ENCODE measurements at regions not wholly inside any gene's neighbourhood (a gene's known extent, or its start where the extent isn't known, plus 50 kb on each side); places are given as distances from the start of the nearest gene placed in this dataset.

- H3K4me3 Mint-ChIP-seq = no peak overlapping the region
- H3K27me3 Mint-ChIP-seq = no peaks in the 10 kb centered on the region
- peaks cover 4 to 12% of the 10 kb centered on the region in 2 donors for H3K9me3 Mint-ChIP-seq
- no peak for DNase-seq
- no peaks in the 10 kb centered on the region for H3K36me3 Mint-ChIP-seq
- H3K4me1 Mint-ChIP-seq = peaks cover 19 to 31% of the 10 kb centered on the region in 2 donors
- ATAC-seq (replicated peaks) = no peak
- H3K27ac Mint-ChIP-seq = peak overlapping the region; percentile 37
Observed at GRCh38 chr1:87810166-87810565, 481.5 kb downstream of the LMO4 start.

- H3K9me3 Mint-ChIP-seq = peaks cover 4 to 12% of the 10 kb centered on the region in 2 donors
- no peak overlapping the region for H3K4me3 Mint-ChIP-seq
- peak overlapping the region; percentile 31 for H3K27ac Mint-ChIP-seq
- DNase-seq (no peak), ATAC-seq (replicated peaks) (peak; percentile 95)
- peaks cover 20 to 37% of the 10 kb centered on the region in 2 donors for H3K4me1 Mint-ChIP-seq
- H3K27me3 Mint-ChIP-seq = no peaks in the 10 kb centered on the region
- H3K36me3 Mint-ChIP-seq = no peaks in the 10 kb centered on the region
Observed at GRCh38 chr1:87812871-87813577, 484.3 kb downstream of the LMO4 start.

GRCh38 chr1:87814573-87814972 is 485.9 kb downstream of the LMO4 start:
- DNase-seq (no peak), ATAC-seq (replicated peaks) (no peak)
- no peaks in the 10 kb centered on the region for H3K27me3 Mint-ChIP-seq

GRCh38 chr1:87816646-87817045 is 488.0 kb downstream of the LMO4 start:
- Mint-ChIP-seq H3K4me3 (no peak overlapping the region), H3K27me3 (no peaks in the 10 kb centered on the region), H3K27ac (no peak overlapping the region), H3K9me3 (peaks cover 0 to 4% of the 10 kb centered on the region in 2 donors), H3K4me1 (peaks cover 19 to 31% of the 10 kb centered on the region in 2 donors), H3K36me3 (no peaks in the 10 kb centered on the region)
- no peak for DNase-seq
- ATAC-seq (replicated peaks) = no peak

More at GRCh38 chr1:87814573-87814972, 485.9 kb downstream of the LMO4 start:
- Mint-ChIP-seq H3K4me3 (no peak overlapping the region), H3K4me1 (peaks cover 20 to 37% of the 10 kb centered on the region in 2 donors), H3K27ac (no peak overlapping the region), H3K9me3 (peaks cover 0 to 8% of the 10 kb centered on the region in 2 donors), H3K36me3 (no peaks in the 10 kb centered on the region)

GRCh38 chr1:87820668-87821334 is 492.1 kb downstream of the LMO4 start:
- ATAC-seq (replicated peaks) (no peak), DNase-seq (no peak)
- peaks cover 0 to 1% of the 10 kb centered on the region in 2 donors for H3K4me1 Mint-ChIP-seq
- no peaks in the 10 kb centered on the region for H3K27me3 Mint-ChIP-seq
- H3K36me3 Mint-ChIP-seq = no peaks in the 10 kb centered on the region
- H3K27ac Mint-ChIP-seq = no peak overlapping the region
- peaks cover 0 to 2% of the 10 kb centered on the region in 2 donors for H3K9me3 Mint-ChIP-seq
- no peak overlapping the region for H3K4me3 Mint-ChIP-seq

- no peak overlapping the region for H3K4me3 Mint-ChIP-seq
- H3K27me3 Mint-ChIP-seq = no peaks in the 10 kb centered on the region
- peaks cover 2 to 4% of the 10 kb centered on the region in 2 donors for H3K4me1 Mint-ChIP-seq
- ATAC-seq (replicated peaks) (no peak), DNase-seq (no peak)
- H3K36me3 Mint-ChIP-seq = peaks cover 1 to 2% of the 10 kb centered on the region in 2 donors
- H3K27ac Mint-ChIP-seq = no peak overlapping the region
- peaks cover 3 to 4% of the 10 kb centered on the region in 2 donors for H3K9me3 Mint-ChIP-seq
Observed at GRCh38 chr1:87821335-87821697, 492.6 kb downstream of the LMO4 start.

- H3K27me3 Mint-ChIP-seq = no peaks in the 10 kb centered on the region
- DNase-seq (peak; percentile 59), ATAC-seq (replicated peaks) (peak; percentile 97)
Observed at GRCh38 chr1:87826681-87827251, 498.1 kb downstream of the LMO4 start.

GRCh38 chr1:87829360-87829759 is 500.7 kb downstream of the LMO4 start:
- peaks cover 7% of the 10 kb centered on the region in 2 donors for H3K9me3 Mint-ChIP-seq
- H3K27ac Mint-ChIP-seq = no peak overlapping the region
- H3K4me1 Mint-ChIP-seq = peaks cover 23 to 35% of the 10 kb centered on the region in 2 donors
- H3K36me3 Mint-ChIP-seq = peaks cover 6% of the 10 kb centered on the region in 2 donors
- no peaks in the 10 kb centered on the region for H3K27me3 Mint-ChIP-seq
- DNase-seq = no peak
- no peak for ATAC-seq (replicated peaks)
- H3K4me3 Mint-ChIP-seq = no peak overlapping the region

More at GRCh38 chr1:87826681-87827251, 498.1 kb downstream of the LMO4 start:
- peaks cover 19 to 28% of the 10 kb centered on the region in 2 donors for H3K4me1 Mint-ChIP-seq
- peaks cover 6% of the 10 kb centered on the region in 2 donors for H3K36me3 Mint-ChIP-seq
- peaks cover 7% of the 10 kb centered on the region in 2 donors for H3K9me3 Mint-ChIP-seq
- peak overlapping the region; percentile 68 for H3K27ac Mint-ChIP-seq
- H3K4me3 Mint-ChIP-seq = peak overlapping the region; percentile 11 to 57

- peaks cover 6% of the 10 kb centered on the region in 2 donors for H3K36me3 Mint-ChIP-seq
- peaks cover 7% of the 10 kb centered on the region in 2 donors for H3K9me3 Mint-ChIP-seq
- H3K4me3 Mint-ChIP-seq = no peak overlapping the region
- H3K27ac Mint-ChIP-seq = no peak overlapping the region
- ATAC-seq (replicated peaks) = peak; percentile 69 to 73
- DNase-seq = no peak
- H3K4me1 Mint-ChIP-seq = peaks cover 23 to 35% of the 10 kb centered on the region in 2 donors
- no peaks in the 10 kb centered on the region for H3K27me3 Mint-ChIP-seq
Observed at GRCh38 chr1:87830432-87830978, 501.8 kb downstream of the LMO4 start.

GRCh38 chr1:87833166-87833565 is 504.5 kb downstream of the LMO4 start:
- no peak overlapping the region for H3K4me3 Mint-ChIP-seq
- ATAC-seq (replicated peaks) = no peak
- no peaks in the 10 kb centered on the region for H3K9me3 Mint-ChIP-seq
- no peak overlapping the region for H3K27ac Mint-ChIP-seq
- no peak for DNase-seq
- no peaks in the 10 kb centered on the region for H3K36me3 Mint-ChIP-seq
- no peaks in the 10 kb centered on the region for H3K27me3 Mint-ChIP-seq
- peaks cover 14 to 24% of the 10 kb centered on the region in 2 donors for H3K4me1 Mint-ChIP-seq

GRCh38 chr1:87834151-87834550 is 505.5 kb downstream of the LMO4 start:
- ATAC-seq (replicated peaks) = no peak
- Mint-ChIP-seq H3K27ac (no peak overlapping the region), H3K9me3 (no peaks in the 10 kb centered on the region), H3K4me1 (peaks cover 14 to 24% of the 10 kb centered on the region in 2 donors), H3K36me3 (no peaks in the 10 kb centered on the region), H3K4me3 (no peak overlapping the region), H3K27me3 (no peaks in the 10 kb centered on the region)
- DNase-seq = no peak

GRCh38 chr1:87834941-87835340 is 506.3 kb downstream of the LMO4 start:
- H3K9me3 Mint-ChIP-seq = no peaks in the 10 kb centered on the region
- no peaks in the 10 kb centered on the region for H3K36me3 Mint-ChIP-seq
- no peaks in the 10 kb centered on the region for H3K27me3 Mint-ChIP-seq
- no peak for ATAC-seq (replicated peaks)
- H3K4me1 Mint-ChIP-seq = peaks cover 14 to 23% of the 10 kb centered on the region in 2 donors
- no peak overlapping the region for H3K4me3 Mint-ChIP-seq
- no peak overlapping the region for H3K27ac Mint-ChIP-seq
- no peak for DNase-seq

- Mint-ChIP-seq H3K36me3 (no peaks in the 10 kb centered on the region), H3K27me3 (peaks cover 0 to 5% of the 10 kb centered on the region in 2 donors), H3K27ac (no peak overlapping the region), H3K9me3 (no peaks in the 10 kb centered on the region), H3K4me3 (no peak overlapping the region), H3K4me1 (peaks cover 0 to 2% of the 10 kb centered on the region in 2 donors)
- DNase-seq (no peak), ATAC-seq (replicated peaks) (no peak)
Observed at GRCh38 chr1:87840767-87841166, 512.1 kb downstream of the LMO4 start.

GRCh38 chr1:87841332-87841731 is 512.7 kb downstream of the LMO4 start:
- no peaks in the 10 kb centered on the region for H3K9me3 Mint-ChIP-seq
- DNase-seq (no peak), ATAC-seq (replicated peaks) (no peak)
- no peak overlapping the region for H3K4me3 Mint-ChIP-seq
- H3K36me3 Mint-ChIP-seq = no peaks in the 10 kb centered on the region
- peaks cover 0 to 5% of the 10 kb centered on the region in 2 donors for H3K27me3 Mint-ChIP-seq
- no peak overlapping the region for H3K27ac Mint-ChIP-seq
- peaks cover 0 to 2% of the 10 kb centered on the region in 2 donors for H3K4me1 Mint-ChIP-seq

Data from stimulated activated naive B cell treated with anti-CD40 and anti-IgM and Interleukin-4, amounts not matched to agents 10 μg/mL and 1 μg/mL and 100 μg/mL, for 72 hours (primary cell).